ENCODE measurements at regions not wholly inside any gene's neighbourhood (a gene's known extent, or its start where the extent isn't known, plus 50 kb on each side); places are given as distances from the start of the nearest gene placed in this dataset.

DNA sequence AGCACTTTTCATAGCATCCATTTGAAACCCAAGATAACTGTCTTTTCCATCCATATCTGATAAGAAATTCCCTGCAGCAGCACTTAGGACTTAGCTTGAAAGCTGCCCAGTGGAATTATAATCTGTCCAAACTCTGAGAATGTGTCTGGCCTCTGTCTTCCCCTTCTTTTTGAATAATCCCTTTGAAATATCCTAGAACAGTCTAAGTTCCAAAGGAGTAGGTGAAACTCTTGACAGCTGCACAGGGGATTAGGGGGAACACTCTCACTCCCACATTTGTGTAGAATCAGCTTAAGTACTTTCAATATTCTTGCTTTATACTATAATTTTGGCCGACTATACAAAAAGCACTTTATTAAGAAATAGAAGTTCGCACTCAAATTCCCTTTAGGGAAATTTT is 157.7 kb downstream of the PAPSS1 start:
- DNase-seq (ENCODE audit: low spot score), result no peak
- Mint-ChIP-seq H3K4me3 (ENCODE audit: low read depth) (no peak overlapping the region), H3K9me3 (peaks cover 3% of the 10 kb centered on the region), H3K4me1 (ENCODE audit: low read depth) (no peaks in the 10 kb centered on the region), H3K36me3 (ENCODE audit: low read depth) (no peaks in the 10 kb centered on the region), H3K27me3 (ENCODE audit: low read depth) (no peaks in the 10 kb centered on the region), H3K27ac (no peak overlapping the region)
- intact Hi-C loops (cut with micrococcal nuclease), result no loop called here

DNA sequence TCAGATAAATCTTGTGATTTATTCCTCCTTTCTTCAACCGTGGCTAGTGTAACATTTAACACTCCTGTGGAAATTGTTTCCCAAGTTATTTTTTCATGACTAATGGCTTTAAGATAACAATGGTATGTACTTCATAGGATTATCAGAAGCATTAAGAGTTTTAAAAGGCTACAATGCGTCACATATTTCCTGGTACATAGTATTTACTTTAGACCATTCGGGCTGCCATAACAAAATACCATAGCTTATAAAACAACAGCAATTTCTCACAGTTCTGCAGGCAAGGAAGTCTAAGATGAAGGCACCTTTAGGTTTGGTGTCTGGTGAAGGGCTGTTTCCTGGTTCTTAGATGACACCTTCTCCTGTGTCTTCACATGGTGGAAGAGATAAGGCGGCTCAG is 158.6 kb downstream of the PAPSS1 start:
- no peak overlapping the region for H3K4me3 Mint-ChIP-seq (ENCODE audit: low read depth)
- no peaks in the 10 kb centered on the region for H3K4me1 Mint-ChIP-seq (ENCODE audit: low read depth)
- no peak overlapping the region for H3K27ac Mint-ChIP-seq
- no peak for DNase-seq (ENCODE audit: low spot score)
- no peaks in the 10 kb centered on the region for H3K27me3 Mint-ChIP-seq (ENCODE audit: low read depth)
- peaks cover 3% of the 10 kb centered on the region for H3K9me3 Mint-ChIP-seq
- H3K36me3 Mint-ChIP-seq (ENCODE audit: low read depth), result no peaks in the 10 kb centered on the region
- intact Hi-C loops (cut with micrococcal nuclease), result no loop called here

DNA sequence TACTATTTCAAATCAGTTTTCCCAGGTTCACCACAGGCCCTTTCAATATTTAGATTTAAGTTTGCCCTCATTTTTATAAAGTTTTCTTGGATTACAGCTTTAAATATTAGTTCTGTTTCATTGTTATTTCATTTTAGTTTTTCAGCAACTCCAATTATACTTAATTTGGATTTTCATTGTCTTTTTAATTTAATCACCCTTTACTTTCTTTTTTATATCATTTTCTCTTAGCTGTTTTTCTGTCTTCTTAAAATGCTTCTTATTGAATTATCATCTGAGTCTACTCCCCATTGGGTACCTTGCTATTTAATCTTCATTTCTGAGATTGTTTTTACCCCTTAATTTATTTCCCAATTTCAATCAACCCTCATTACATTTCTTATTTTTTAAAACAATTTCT is 160.4 kb downstream of the PAPSS1 start:
- intact Hi-C loops (cut with micrococcal nuclease), result no loop called here
- Mint-ChIP-seq H3K4me3 (ENCODE audit: low read depth) (no peak overlapping the region), H3K27me3 (ENCODE audit: low read depth) (no peaks in the 10 kb centered on the region), H3K27ac (no peak overlapping the region), H3K36me3 (ENCODE audit: low read depth) (no peaks in the 10 kb centered on the region), H3K9me3 (peaks cover 3% of the 10 kb centered on the region), H3K4me1 (ENCODE audit: low read depth) (no peaks in the 10 kb centered on the region)
- DNase-seq (ENCODE audit: low spot score), result no peak

DNA sequence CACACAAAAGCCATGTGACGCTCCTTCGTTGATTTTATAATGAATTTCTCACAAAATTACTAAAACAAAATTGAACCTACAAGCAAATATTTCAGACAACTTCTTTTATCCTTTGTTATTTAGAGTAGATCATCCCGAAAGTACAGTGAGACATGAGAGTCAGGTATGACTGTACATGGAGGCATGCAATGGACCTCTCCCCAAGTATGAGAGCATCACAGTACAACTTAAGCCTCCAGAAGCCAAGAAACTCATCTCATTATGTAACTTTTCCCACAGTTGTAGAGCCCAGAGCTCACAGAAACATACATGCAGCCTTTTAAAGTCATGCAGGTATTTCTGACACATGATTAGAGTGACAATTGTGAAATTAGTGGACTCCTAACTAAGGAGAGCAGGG is 167.7 kb downstream of the PAPSS1 start:
- Mint-ChIP-seq H3K27me3 (ENCODE audit: low read depth) (no peaks in the 10 kb centered on the region), H3K27ac (no peak overlapping the region), H3K9me3 (no peaks in the 10 kb centered on the region), H3K36me3 (ENCODE audit: low read depth) (no peaks in the 10 kb centered on the region), H3K4me3 (ENCODE audit: low read depth) (no peak overlapping the region), H3K4me1 (ENCODE audit: low read depth) (no peaks in the 10 kb centered on the region)
- no peak for DNase-seq (ENCODE audit: low spot score)
- intact Hi-C loops (cut with micrococcal nuclease), result no loop called here

DNA sequence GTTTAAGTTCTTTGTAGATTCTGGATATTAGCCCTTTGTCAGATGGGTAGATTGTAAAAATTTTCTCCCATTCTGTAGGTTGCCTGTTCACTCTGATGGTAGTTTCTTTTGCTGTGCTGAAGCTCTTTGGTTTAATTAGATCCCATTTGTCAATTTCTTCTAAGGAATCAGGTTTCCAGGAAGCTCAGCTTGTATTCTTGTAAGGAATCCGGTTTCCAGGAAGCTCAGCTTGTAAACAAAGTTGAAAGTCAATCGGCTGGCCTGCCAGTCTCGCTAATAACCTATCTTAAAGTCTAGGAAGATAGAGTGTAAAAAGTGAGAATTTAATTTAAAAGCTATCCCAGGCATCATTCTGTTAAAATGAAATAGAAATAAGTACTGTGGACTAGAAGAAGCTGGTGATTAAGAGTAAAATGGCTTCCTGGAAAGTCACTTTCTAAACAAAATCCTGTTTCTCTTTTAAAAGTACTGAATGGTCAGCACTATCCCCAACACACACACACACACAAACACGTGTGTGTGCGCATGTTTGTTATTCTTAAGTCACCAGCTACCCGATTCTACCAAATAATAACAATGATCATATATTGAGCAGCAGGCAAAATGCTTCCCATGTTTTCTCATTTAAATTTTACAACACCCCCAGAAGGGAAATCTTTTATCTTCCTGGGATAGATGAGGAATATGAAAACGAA is 171.7 kb downstream of the PAPSS1 start:
- H3K36me3 Mint-ChIP-seq (ENCODE audit: low read depth), result no peaks in the 10 kb centered on the region
- no peaks in the 10 kb centered on the region for H3K4me1 Mint-ChIP-seq (ENCODE audit: low read depth)
- intact Hi-C loops (cut with micrococcal nuclease), result no loop called here
- DNase-seq (ENCODE audit: low spot score), result no peak
- no peak overlapping the region for H3K4me3 Mint-ChIP-seq (ENCODE audit: low read depth)
- H3K27ac Mint-ChIP-seq, result no peak overlapping the region
- no peaks in the 10 kb centered on the region for H3K9me3 Mint-ChIP-seq
- H3K27me3 Mint-ChIP-seq (ENCODE audit: low read depth), result peaks cover 2% of the 10 kb centered on the region

DNA sequence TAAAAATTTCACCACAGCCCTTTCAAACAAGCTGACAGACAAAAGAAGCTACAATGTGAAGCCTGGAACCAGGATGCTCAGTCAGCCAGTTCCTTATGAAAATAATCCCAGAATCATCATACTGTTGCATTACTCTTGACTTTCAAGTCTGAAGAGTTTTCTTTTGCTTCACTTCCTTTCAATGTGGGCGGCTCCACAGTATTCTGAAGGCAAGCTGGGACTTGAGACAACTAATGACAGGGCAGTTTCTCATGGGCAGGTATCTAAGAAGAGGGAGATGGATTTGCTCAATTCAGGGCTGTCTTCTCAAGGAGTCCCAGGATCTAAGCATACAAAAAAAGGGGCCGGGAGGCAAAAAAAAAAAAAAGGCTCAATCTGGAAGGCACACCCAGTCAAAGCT is 173.4 kb downstream of the PAPSS1 start:
- no peaks in the 10 kb centered on the region for H3K4me1 Mint-ChIP-seq (ENCODE audit: low read depth)
- no peak for DNase-seq (ENCODE audit: low spot score)
- intact Hi-C loops (cut with micrococcal nuclease), result no loop called here
- H3K9me3 Mint-ChIP-seq, result no peaks in the 10 kb centered on the region
- H3K27me3 Mint-ChIP-seq (ENCODE audit: low read depth), result peaks cover 2% of the 10 kb centered on the region
- H3K36me3 Mint-ChIP-seq (ENCODE audit: low read depth), result no peaks in the 10 kb centered on the region
- no peak overlapping the region for H3K27ac Mint-ChIP-seq
- no peak overlapping the region for H3K4me3 Mint-ChIP-seq (ENCODE audit: low read depth)

DNA sequence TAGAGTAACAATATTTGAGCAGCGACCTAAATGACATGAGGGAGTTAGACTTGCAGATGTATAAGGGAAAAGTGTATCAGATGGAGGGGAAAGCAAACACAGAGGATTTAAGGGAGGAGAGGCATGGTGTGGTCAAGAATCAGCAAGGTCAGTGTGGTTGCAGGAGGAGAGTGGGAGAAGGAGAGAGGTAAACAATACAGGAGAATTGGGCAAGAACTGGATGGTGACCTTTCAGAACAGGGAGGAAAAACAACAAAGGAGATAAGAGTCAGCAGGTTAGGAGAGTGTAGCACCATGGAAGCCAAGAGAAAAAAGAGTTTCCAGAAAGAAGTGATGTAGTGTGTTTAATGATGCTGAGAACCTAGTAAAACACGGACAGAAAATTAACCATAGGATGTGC is 178.5 kb downstream of the PAPSS1 start:
- H3K36me3 Mint-ChIP-seq (ENCODE audit: low read depth), result no peaks in the 10 kb centered on the region
- H3K27me3 Mint-ChIP-seq (ENCODE audit: low read depth), result peaks cover 2% of the 10 kb centered on the region
- no peak for DNase-seq (ENCODE audit: low spot score)
- no peak overlapping the region for H3K27ac Mint-ChIP-seq
- no peak overlapping the region for H3K4me3 Mint-ChIP-seq (ENCODE audit: low read depth)
- no peaks in the 10 kb centered on the region for H3K4me1 Mint-ChIP-seq (ENCODE audit: low read depth)
- intact Hi-C loops (cut with micrococcal nuclease), result no loop called here
- no peaks in the 10 kb centered on the region for H3K9me3 Mint-ChIP-seq

DNA sequence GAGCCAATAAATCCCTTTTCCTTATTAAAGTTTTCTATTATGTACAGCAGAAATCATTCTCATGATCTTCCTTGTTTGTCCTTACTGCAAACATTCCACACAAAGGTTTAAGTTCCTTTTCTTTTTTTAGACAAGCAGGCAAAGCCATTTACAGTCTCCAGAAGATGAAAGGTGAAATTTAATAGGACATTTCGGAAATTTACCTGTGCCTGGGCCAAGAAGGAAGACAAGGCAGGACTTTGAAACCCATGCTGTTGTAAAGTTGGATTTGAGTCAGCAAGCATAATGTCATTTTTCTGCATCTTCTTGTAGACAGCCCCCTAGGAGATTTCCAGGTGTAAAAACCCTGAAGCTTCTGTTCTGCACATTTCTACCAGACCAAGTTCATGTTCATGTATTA is 188.1 kb downstream of the PAPSS1 start:
- Mint-ChIP-seq H3K27ac (no peak overlapping the region), H3K9me3 (no peaks in the 10 kb centered on the region), H3K4me3 (ENCODE audit: low read depth) (no peak overlapping the region), H3K27me3 (ENCODE audit: low read depth) (peaks cover 4% of the 10 kb centered on the region), H3K4me1 (ENCODE audit: low read depth) (no peaks in the 10 kb centered on the region), H3K36me3 (ENCODE audit: low read depth) (no peaks in the 10 kb centered on the region)
- intact Hi-C loops (cut with micrococcal nuclease), result no loop called here
- no peak for DNase-seq (ENCODE audit: low spot score)

DNA sequence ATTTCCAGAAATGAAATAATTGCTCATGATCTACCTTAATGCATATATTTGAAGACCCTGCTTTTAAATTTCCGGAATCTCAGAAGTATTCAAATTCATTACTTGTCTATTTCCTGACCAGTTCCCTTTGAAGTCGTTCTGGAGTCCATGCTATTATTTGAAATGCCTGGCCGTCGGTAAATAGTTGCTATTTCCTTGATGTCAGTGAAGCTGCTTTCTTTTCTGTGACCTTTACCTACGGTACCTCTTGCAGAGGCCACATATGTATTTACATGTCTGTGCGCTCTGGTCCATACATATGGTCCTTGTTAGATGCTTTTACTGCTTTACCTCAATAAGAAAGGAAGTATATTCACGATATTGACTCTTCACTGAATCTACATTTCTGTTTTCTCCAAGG is 199.7 kb downstream of the PAPSS1 start:
- Mint-ChIP-seq H3K36me3 (ENCODE audit: low read depth) (no peaks in the 10 kb centered on the region), H3K4me3 (ENCODE audit: low read depth) (no peak overlapping the region), H3K27me3 (ENCODE audit: low read depth) (no peaks in the 10 kb centered on the region), H3K4me1 (ENCODE audit: low read depth) (no peaks in the 10 kb centered on the region), H3K9me3 (no peaks in the 10 kb centered on the region), H3K27ac (no peak overlapping the region)
- no peak for DNase-seq (ENCODE audit: low spot score)
- intact Hi-C loops (cut with micrococcal nuclease), result no loop called here

DNA sequence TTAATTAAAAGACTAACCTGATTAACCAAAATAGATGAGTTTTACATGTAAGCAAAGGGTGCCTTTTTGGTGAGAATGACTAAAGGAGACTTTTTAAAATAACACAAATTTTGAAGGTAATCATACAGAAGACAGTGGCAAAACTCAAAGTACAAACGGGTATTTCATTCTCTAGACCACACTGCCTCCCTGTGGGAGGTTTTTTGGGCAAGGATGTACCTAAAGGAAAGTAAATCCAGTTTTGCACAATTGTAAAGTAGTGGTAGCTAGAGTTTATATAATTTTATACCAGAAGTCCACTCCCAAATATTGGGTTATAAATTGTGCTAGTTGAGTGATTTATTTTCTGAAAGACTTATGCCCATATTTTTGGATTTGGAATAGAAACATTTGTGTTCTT is 201.0 kb downstream of the PAPSS1 start:
- Mint-ChIP-seq H3K4me1 (ENCODE audit: low read depth) (no peaks in the 10 kb centered on the region), H3K27ac (no peak overlapping the region), H3K9me3 (no peaks in the 10 kb centered on the region), H3K27me3 (ENCODE audit: low read depth) (no peaks in the 10 kb centered on the region), H3K36me3 (ENCODE audit: low read depth) (no peaks in the 10 kb centered on the region), H3K4me3 (ENCODE audit: low read depth) (no peak overlapping the region)
- no peak for DNase-seq (ENCODE audit: low spot score)
- intact Hi-C loops (cut with micrococcal nuclease), result no loop called here

DNA sequence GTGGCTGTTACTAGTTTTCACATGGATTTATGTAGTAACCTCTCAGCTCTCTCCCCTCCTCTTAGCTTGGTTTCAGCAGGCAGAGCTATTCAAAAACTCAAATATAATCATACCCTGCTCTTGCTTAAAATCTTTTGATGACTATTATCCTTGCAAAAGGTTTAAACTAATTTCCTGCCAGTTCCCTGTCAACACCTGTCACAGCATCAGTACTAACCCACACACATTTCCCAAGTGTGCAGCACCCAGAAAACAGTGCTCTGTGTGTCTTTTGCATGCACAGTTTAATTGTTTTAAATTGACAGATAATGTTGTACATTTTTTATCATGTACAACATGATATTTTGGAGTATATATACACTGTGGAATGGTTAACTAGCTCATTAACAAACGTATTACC is 202.0 kb downstream of the PAPSS1 start:
- H3K27me3 Mint-ChIP-seq (ENCODE audit: low read depth), result no peaks in the 10 kb centered on the region
- intact Hi-C loops (cut with micrococcal nuclease), result no loop called here
- DNase-seq (ENCODE audit: low spot score), result no peak
- H3K4me3 Mint-ChIP-seq (ENCODE audit: low read depth), result no peak overlapping the region
- H3K9me3 Mint-ChIP-seq, result no peaks in the 10 kb centered on the region
- no peak overlapping the region for H3K27ac Mint-ChIP-seq
- no peaks in the 10 kb centered on the region for H3K4me1 Mint-ChIP-seq (ENCODE audit: low read depth)
- H3K36me3 Mint-ChIP-seq (ENCODE audit: low read depth), result no peaks in the 10 kb centered on the region

DNA sequence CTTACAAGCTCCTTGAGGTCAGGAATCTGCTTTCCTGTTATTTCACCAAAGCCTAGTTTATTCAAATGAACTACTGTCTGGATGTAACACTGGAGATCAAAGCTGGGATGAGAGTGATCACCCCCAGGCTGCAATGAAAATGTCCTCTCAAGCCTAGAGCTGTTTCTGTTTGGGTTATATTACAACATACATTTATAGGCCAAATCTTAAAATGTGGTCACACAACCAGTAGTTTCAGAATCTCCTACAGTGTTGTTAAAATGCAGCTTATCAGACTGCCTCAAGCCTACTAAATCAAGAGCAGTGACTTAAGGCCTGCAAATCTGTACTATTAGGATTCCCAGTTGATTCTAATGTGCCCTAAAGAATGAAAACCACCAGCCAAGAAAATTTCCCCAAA is 207.5 kb downstream of the PAPSS1 start:
- no peaks in the 10 kb centered on the region for H3K36me3 Mint-ChIP-seq (ENCODE audit: low read depth)

DNA sequence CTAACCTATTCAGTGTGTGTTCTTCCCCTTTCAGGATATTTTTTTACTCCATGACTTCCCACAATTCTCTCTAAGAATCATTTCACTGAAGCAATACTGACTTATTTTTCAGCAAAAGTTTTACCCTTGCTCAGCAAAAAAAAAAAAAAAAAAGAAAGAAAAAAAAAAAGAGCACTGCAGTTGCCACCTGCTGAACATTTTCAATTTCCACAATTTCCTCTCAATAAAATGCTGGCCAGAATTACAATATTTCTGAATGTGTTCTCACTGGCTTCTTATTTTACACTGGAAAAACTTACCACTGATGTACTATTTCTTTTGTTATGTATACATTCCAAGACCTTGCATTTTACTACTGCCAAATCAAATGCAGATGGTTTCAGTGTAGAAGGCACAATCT is 210.4 kb downstream of the PAPSS1 start:
- Mint-ChIP-seq H3K27me3 (ENCODE audit: low read depth) (peaks cover 1% of the 10 kb centered on the region), H3K9me3 (no peaks in the 10 kb centered on the region), H3K4me1 (ENCODE audit: low read depth) (no peaks in the 10 kb centered on the region), H3K4me3 (ENCODE audit: low read depth) (no peak overlapping the region), H3K36me3 (ENCODE audit: low read depth) (no peaks in the 10 kb centered on the region), H3K27ac (no peak overlapping the region)
- intact Hi-C loops (cut with micrococcal nuclease), result no loop called here
- no peak for DNase-seq (ENCODE audit: low spot score)

More for the DNA sequence above, 207.5 kb downstream of the PAPSS1 start:
- Mint-ChIP-seq H3K27me3 (ENCODE audit: low read depth) (peaks cover 1% of the 10 kb centered on the region), H3K4me3 (ENCODE audit: low read depth) (no peak overlapping the region), H3K27ac (no peak overlapping the region), H3K4me1 (ENCODE audit: low read depth) (no peaks in the 10 kb centered on the region), H3K9me3 (no peaks in the 10 kb centered on the region)
- intact Hi-C loops (cut with micrococcal nuclease), result no loop called here
- DNase-seq (ENCODE audit: low spot score), result no peak

DNA sequence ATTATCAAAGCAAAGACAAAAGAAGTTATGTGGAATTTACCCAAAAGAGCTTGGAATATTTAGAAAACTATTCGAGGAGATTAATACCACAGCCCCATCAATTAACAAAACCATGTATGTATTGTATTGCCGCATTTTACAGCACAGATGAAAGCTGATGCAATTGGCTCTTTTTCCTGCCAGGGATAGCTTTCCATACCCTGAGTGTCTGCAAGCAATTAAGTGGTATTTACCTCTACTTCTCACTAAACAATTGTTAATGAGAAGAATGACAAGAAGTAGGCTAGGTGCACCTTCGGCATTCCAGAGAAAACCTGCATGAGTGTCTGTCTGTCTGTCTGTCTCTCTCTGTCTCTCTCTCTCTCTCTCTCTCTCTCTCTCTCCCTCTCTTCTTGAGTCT is 219.5 kb downstream of the PAPSS1 start:
- H3K27me3 Mint-ChIP-seq (ENCODE audit: low read depth), result no peaks in the 10 kb centered on the region
- H3K27ac Mint-ChIP-seq, result no peak overlapping the region
- no peaks in the 10 kb centered on the region for H3K36me3 Mint-ChIP-seq (ENCODE audit: low read depth)
- intact Hi-C loops (cut with micrococcal nuclease), result no loop called here
- no peaks in the 10 kb centered on the region for H3K9me3 Mint-ChIP-seq
- no peak for DNase-seq (ENCODE audit: low spot score)
- H3K4me3 Mint-ChIP-seq (ENCODE audit: low read depth), result no peak overlapping the region
- H3K4me1 Mint-ChIP-seq (ENCODE audit: low read depth), result peaks cover 9% of the 10 kb centered on the region

Data from activated T-helper 2 cell treated with anti-CD3 and anti-CD28 coated beads, Interferon-gamma antibody, Interleukin-2, Interleukin-4, amounts not matched to agents 10 μg/mL and 5 μg/mL and 100 μg/mL, durations not matched to agents 14 hours and 24 hours and 36 hours (primary cell).